CD4-positive, alpha-beta memory T cell (primary cell): ENCODE measurements at regions not wholly inside any gene's neighbourhood (a gene's known extent, or its start where the extent isn't known, plus 50 kb on each side); places are given as distances from the start of the nearest gene placed in this dataset.

Experiments
- CTCF ChIA-PET: fragments of 350-600 bp; sonication (Branson Sonifier 250); formaldehyde crosslinking; loops from one replicate; lab custom pipeline; 2021; ENCODE audit warnings: inconsistent platforms; ENCODE audit not compliant: partially characterized antibody; lab: Charles Lee
- POLR2A ChIA-PET: fragments of 350-600 bp; sonication (Branson Sonifier 250); formaldehyde crosslinking; loops from one replicate; lab custom pipeline; 2021; ENCODE audit not compliant: partially characterized antibody; lab: Charles Lee
- DNase-seq, 5 donors: peaks; one replicate each; pipeline versions ENCODE4 v3.0.0 to v3.0.0-alpha.2; 2020 to 2022; ENCODE audit warnings: mixed read lengths in 1 of 5
- H3K27ac ChIP-seq: one replicate; pipeline ENCODE4 v1.7.0; 2013; ENCODE audit warnings: low read depth, low read length
- H3K27me3 ChIP-seq: 2 replicates; pipeline ENCODE4 v1.7.0; 2013; ENCODE audit warnings: mild to moderate bottlenecking, low read length, moderate library complexity; ENCODE audit not compliant: insufficient read depth
- H3K36me3 ChIP-seq: 2 replicates; pipeline ENCODE4 v1.7.0; 2013; ENCODE audit warnings: mild to moderate bottlenecking, low read length, moderate library complexity; ENCODE audit not compliant: insufficient read depth
- H3K4me1 ChIP-seq: 2 replicates; pipeline ENCODE4 v1.7.0; 2013; ENCODE audit warnings: mild to moderate bottlenecking, low read length, moderate library complexity; ENCODE audit not compliant: insufficient read depth
- H3K4me3 ChIP-seq, 2 donors: one replicate each; pipeline ENCODE4 v1.7.0; 2013; ENCODE audit warnings: low read length in 2 of 2, mild to moderate bottlenecking in 1 of 2
- H3K9me3 ChIP-seq, 2 donors: one replicate each; pipeline ENCODE4 v1.7.0; 2013; ENCODE audit warnings: low read length in 2 of 2, control low read depth in 1 of 2; ENCODE audit not compliant: control insufficient read depth in 1 of 2
- H3K27ac Mint-ChIP-seq, 7 donors: one replicate each; pipeline ENCODE4 v1.8.0; 2020 to 2021; ENCODE audit warnings: mixed read lengths in 7 of 7, mild to moderate bottlenecking in 6 of 7, inconsistent platforms in 3 of 7, moderate library complexity in 3 of 7
- H3K27me3 Mint-ChIP-seq, 2 donors: one replicate each; pipeline ENCODE4 v1.8.0; 2020 to 2021; ENCODE audit warnings: mixed read lengths in 2 of 2
- H3K36me3 Mint-ChIP-seq, 2 donors: one replicate each; pipeline ENCODE4 v1.8.0; 2020 to 2021; ENCODE audit warnings: mixed read lengths in 2 of 2, inconsistent platforms in 1 of 2, mild to moderate bottlenecking in 1 of 2
- H3K4me1 Mint-ChIP-seq, 4 donors: one replicate each; pipeline ENCODE4 v1.8.0; 2020 to 2021; ENCODE audit warnings: mixed read lengths in 4 of 4, mild to moderate bottlenecking in 1 of 4
- H3K4me3 Mint-ChIP-seq, 8 donors: one replicate each; pipeline ENCODE4 v1.8.0; 2020 to 2021; ENCODE audit warnings: mixed read lengths in 8 of 8, mild to moderate bottlenecking in 7 of 8, moderate library complexity in 6 of 8, inconsistent platforms in 3 of 8
- H3K9me3 Mint-ChIP-seq, 8 donors: one replicate each; pipeline ENCODE4 v1.8.0; 2020 to 2021; ENCODE audit warnings: mixed read lengths in 8 of 8, mild to moderate bottlenecking in 5 of 8, inconsistent platforms in 3 of 8, moderate library complexity in 1 of 8
- intact Hi-C: fragments of 100-400 bp; cut with micrococcal nuclease; formaldehyde crosslinking; loops from one replicate; pipeline ENCODE4 v1.15.1; 2023

DNA sequence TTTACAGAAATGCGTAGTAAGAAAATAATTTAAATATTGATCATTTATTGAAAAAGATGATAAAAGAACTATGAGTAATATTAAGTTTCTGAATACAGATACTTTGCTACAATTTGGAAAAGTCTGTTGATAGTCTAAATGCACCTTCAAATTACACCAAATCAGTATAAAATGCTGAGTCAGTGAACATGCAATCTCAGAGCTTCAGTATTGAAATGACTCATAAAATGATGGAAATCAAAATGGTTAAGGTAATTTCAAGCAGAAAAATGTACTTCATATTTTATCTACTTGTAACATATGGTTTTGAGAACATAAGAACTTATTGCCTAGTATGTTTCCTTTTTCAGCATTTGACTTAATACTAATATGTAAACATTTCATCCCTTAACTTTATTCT is 448.2 kb downstream of the PCDH10 start:
- H3K4me3 Mint-ChIP-seq = no peak overlapping the region
- no peaks in the 10 kb centered on the region for H3K27me3 ChIP-seq
- H3K4me3 ChIP-seq = no peak overlapping the region
- H3K9me3 Mint-ChIP-seq = peaks cover 0 to 13% (median 2%) of the 10 kb centered on the region in 8 donors
- CTCF ChIA-PET = no interaction called here
- no peaks in the 10 kb centered on the region for H3K27me3 Mint-ChIP-seq
- no peaks in the 10 kb centered on the region for H3K36me3 Mint-ChIP-seq
- no peaks in the 10 kb centered on the region for H3K4me1 ChIP-seq
- H3K4me1 Mint-ChIP-seq = no peaks in the 10 kb centered on the region
- H3K27ac Mint-ChIP-seq = no peak overlapping the region
- no peak for DNase-seq
- POLR2A ChIA-PET = no interaction called here
- H3K36me3 ChIP-seq = no peaks in the 10 kb centered on the region
- H3K27ac ChIP-seq = no peak overlapping the region
- no peaks in the 10 kb centered on the region for H3K9me3 ChIP-seq
- intact Hi-C loops = no loop called here

DNA sequence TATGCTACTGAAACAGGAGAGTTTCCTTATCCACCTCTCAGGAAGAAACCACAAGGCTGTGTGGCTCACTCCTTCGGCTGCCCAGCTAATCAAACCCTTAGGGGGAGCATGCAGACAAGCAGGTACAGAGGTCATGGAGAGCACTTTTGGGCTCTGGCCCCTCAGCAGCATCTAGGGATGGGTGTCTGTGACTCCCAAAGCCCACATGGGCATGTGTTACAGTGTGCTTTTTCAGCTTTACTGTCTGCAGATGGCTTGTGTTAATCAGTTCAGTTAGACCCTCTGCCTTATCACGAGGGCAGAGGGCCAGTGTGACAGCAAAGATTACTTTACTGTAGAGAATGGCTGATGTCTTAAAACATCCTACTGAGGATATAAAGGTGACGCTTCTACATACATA is 447.4 kb downstream of the PCDH10 start:
- Mint-ChIP-seq H3K4me3 (no peak overlapping the region), H3K27ac (no peak overlapping the region), H3K9me3 (peaks cover 0 to 13% (median 2%) of the 10 kb centered on the region in 8 donors), H3K36me3 (no peaks in the 10 kb centered on the region), H3K4me1 (no peaks in the 10 kb centered on the region), H3K27me3 (no peaks in the 10 kb centered on the region)
- intact Hi-C loops = no loop called here
- no peaks in the 10 kb centered on the region for H3K36me3 ChIP-seq
- no peak overlapping the region for H3K27ac ChIP-seq
- no peaks in the 10 kb centered on the region for H3K4me1 ChIP-seq
- ChIA-PET CTCF (no interaction called here), POLR2A (no interaction called here)
- no peaks in the 10 kb centered on the region for H3K9me3 ChIP-seq
- DNase-seq = no peak
- no peaks in the 10 kb centered on the region for H3K27me3 ChIP-seq
- no peak overlapping the region for H3K4me3 ChIP-seq

GRCh38 chr4:133594390-133595207 is 445.5 kb downstream of the PCDH10 start:
- Mint-ChIP-seq H3K36me3 (no peaks in the 10 kb centered on the region), H3K27me3 (no peaks in the 10 kb centered on the region), H3K4me1 (no peaks in the 10 kb centered on the region), H3K9me3 (peaks cover 0 to 13% (median 2%) of the 10 kb centered on the region in 8 donors), H3K4me3 (no peak overlapping the region), H3K27ac (no peak overlapping the region)
- DNase-seq = no peak
- H3K4me1 ChIP-seq = no peaks in the 10 kb centered on the region
- ChIA-PET POLR2A (no interaction called here), CTCF (no interaction called here)
- intact Hi-C loops = no loop called here
- no peak overlapping the region for H3K27ac ChIP-seq
- H3K4me3 ChIP-seq = no peak overlapping the region
- H3K9me3 ChIP-seq = no peaks in the 10 kb centered on the region
- H3K27me3 ChIP-seq = no peaks in the 10 kb centered on the region
- no peaks in the 10 kb centered on the region for H3K36me3 ChIP-seq

- CTCF ChIA-PET = no interaction called here
- no peaks in the 10 kb centered on the region for H3K4me1 Mint-ChIP-seq
- H3K27me3 Mint-ChIP-seq = no peaks in the 10 kb centered on the region
- no peaks in the 10 kb centered on the region for H3K4me1 ChIP-seq
- H3K36me3 Mint-ChIP-seq = no peaks in the 10 kb centered on the region
- H3K27ac Mint-ChIP-seq = no peak overlapping the region
- no peaks in the 10 kb centered on the region for H3K27me3 ChIP-seq
- H3K27ac ChIP-seq = no peak overlapping the region
- no peak overlapping the region for H3K4me3 ChIP-seq
- no peaks in the 10 kb centered on the region for H3K9me3 ChIP-seq
- DNase-seq = no peak
- intact Hi-C loops = no loop called here
- POLR2A ChIA-PET = no interaction called here
- no peaks in the 10 kb centered on the region for H3K36me3 ChIP-seq
- H3K9me3 Mint-ChIP-seq = peaks cover 0 to 12% (median 2%) of the 10 kb centered on the region in 8 donors
- H3K4me3 Mint-ChIP-seq = no peak overlapping the region
Measured at GRCh38 chr4:133593764-133594163, 444.7 kb downstream of the PCDH10 start.

GRCh38 chr4:133592591-133592990 is 443.5 kb downstream of the PCDH10 start:
- CTCF ChIA-PET = no interaction called here
- H3K4me3 Mint-ChIP-seq = no peak overlapping the region
- POLR2A ChIA-PET = no interaction called here

DNA sequence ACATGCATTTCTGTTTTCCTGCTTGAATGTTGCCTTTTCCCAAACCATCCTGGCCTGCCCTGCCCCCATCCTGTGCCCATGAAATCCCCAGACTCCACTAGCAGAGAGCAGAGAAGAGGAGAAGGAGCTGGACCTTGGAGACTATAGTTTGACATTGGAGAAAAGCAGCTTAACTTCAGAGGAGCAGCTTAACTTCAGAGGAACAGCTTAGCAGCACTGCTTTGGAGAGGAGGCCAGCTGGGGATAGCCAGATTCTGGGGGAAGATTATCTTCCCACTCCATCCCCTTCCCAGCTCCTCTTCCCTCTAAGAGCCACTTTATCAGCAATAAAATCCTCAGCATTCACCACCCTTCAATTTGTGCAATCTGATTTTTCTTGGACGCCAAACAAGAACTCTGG is 443.0 kb downstream of the PCDH10 start:
- Mint-ChIP-seq H3K36me3 (no peaks in the 10 kb centered on the region), H3K4me1 (no peaks in the 10 kb centered on the region), H3K4me3 (no peak overlapping the region), H3K27ac (no peak overlapping the region), H3K9me3 (peaks cover 0 to 5% (median 2%) of the 10 kb centered on the region in 8 donors), H3K27me3 (no peaks in the 10 kb centered on the region)
- Histone ChIP-seq H3K4me3 (no peak overlapping the region), H3K4me1 (no peaks in the 10 kb centered on the region), H3K27me3 (no peaks in the 10 kb centered on the region), H3K9me3 (no peaks in the 10 kb centered on the region), H3K27ac (no peak overlapping the region), H3K36me3 (no peaks in the 10 kb centered on the region)
- intact Hi-C loops = no loop called here
- no peak for DNase-seq
- POLR2A ChIA-PET = no interaction called here
- CTCF ChIA-PET = no interaction called here

More at GRCh38 chr4:133592591-133592990, 443.5 kb downstream of the PCDH10 start:
- no peaks in the 10 kb centered on the region for H3K9me3 ChIP-seq
- no peaks in the 10 kb centered on the region for H3K4me1 ChIP-seq
- H3K27me3 ChIP-seq = no peaks in the 10 kb centered on the region
- Mint-ChIP-seq H3K4me1 (no peaks in the 10 kb centered on the region), H3K27me3 (no peaks in the 10 kb centered on the region), H3K27ac (no peak overlapping the region), H3K36me3 (no peaks in the 10 kb centered on the region), H3K9me3 (peaks cover 0 to 5% (median 2%) of the 10 kb centered on the region in 8 donors)
- H3K4me3 ChIP-seq = no peak overlapping the region
- no peaks in the 10 kb centered on the region for H3K36me3 ChIP-seq
- H3K27ac ChIP-seq = no peak overlapping the region
- no peak for DNase-seq
- intact Hi-C loops = no loop called here

DNA sequence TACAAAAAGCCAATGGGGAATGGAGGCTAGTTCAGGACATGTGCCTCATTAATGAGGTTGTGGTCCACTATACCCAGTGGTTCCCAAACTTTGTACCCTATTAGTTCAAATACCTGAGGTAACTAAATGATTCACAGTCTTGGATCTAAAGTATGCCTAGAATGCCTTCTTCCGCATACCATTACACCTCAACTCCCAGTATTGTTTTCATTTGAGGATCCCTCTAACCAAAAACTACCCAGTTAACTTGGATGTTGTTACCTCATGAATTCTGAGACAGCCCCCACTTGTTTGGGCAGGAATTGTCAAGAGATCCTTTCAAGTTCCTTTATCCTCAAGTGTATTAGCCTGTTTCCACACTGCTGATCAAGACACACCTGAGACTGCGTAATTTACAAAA is 439.2 kb downstream of the PCDH10 start:
- H3K4me3 ChIP-seq = no peak overlapping the region
- no peaks in the 10 kb centered on the region for H3K4me1 ChIP-seq
- ChIA-PET POLR2A (no interaction called here), CTCF (no interaction called here)
- H3K36me3 ChIP-seq = no peaks in the 10 kb centered on the region
- Mint-ChIP-seq H3K27ac (no peak overlapping the region), H3K36me3 (no peaks in the 10 kb centered on the region), H3K27me3 (no peaks in the 10 kb centered on the region), H3K9me3 (peaks cover 0 to 5% (median 2%) of the 10 kb centered on the region in 8 donors), H3K4me1 (no peaks in the 10 kb centered on the region), H3K4me3 (no peak overlapping the region)
- no peaks in the 10 kb centered on the region for H3K27me3 ChIP-seq
- H3K27ac ChIP-seq = no peak overlapping the region
- DNase-seq = no peak
- peaks cover 0 to 6% of the 10 kb centered on the region in 2 donors for H3K9me3 ChIP-seq
- intact Hi-C loops = no loop called here
